HEK293 (cell line): ENCODE measurements at regions not wholly inside any gene's neighbourhood (a gene's known extent, or its start where the extent isn't known, plus 50 kb on each side); places are given as distances from the start of the nearest gene placed in this dataset.

Source experiments
- CTCF ChIA-PET: fragments of 350-600 bp; formaldehyde crosslinking; extraction: SDS; loops from one replicate; lab custom pipeline; 2021; ENCODE audit warnings: antibody characterized with exemption; lab: Yijun Ruan, JAX
- POLR2A ChIA-PET: fragments of 300-600 bp; formaldehyde crosslinking; extraction: SDS; loops from one replicate; lab custom pipeline; 2020; ENCODE audit warnings: antibody characterized with exemption, inconsistent platforms; lab: Yijun Ruan, JAX
- H3K27ac ChIP-seq: fragments of 200-500 bp; sonication (Bioruptor generic); 2 replicates; pipeline ENCODE4 v1.5.1; 2014; ENCODE audit warnings: low read depth, low read length, control low read depth, inconsistent platforms; ENCODE audit errors: extremely low read depth
- H3K36me3 ChIP-seq, 2 experiments: fragments of 200-500 bp in 1 of 2; sonication (Bioruptor generic) in 1 of 2; 1 replicate in 1 of 2; 2 replicates in 1 of 2; pipeline ENCODE4 v1.5.1; 2014 to 2017; ENCODE audit warnings: inconsistent platforms in 2 of 2, low read length in 2 of 2; ENCODE audit not compliant: control insufficient read depth in 2 of 2, insufficient read depth in 1 of 2
- H3K4me1 ChIP-seq: fragments of 200-500 bp; sonication (Bioruptor generic); 2 replicates; pipeline ENCODE4 v1.5.1; 2014; ENCODE audit warnings: mild to moderate bottlenecking, low read length, inconsistent platforms; ENCODE audit not compliant: control insufficient read depth, insufficient read depth
- H3K4me3 ChIP-seq: 2 replicates; pipeline ENCODE4 v1.5.1; 2011; ENCODE audit warnings: low read depth, mild to moderate bottlenecking, control low read depth, low read length, moderate library complexity
- H3K9me3 ChIP-seq: fragments of 200-500 bp; sonication (Bioruptor generic); 2 replicates; pipeline ENCODE4 v1.5.1; 2014; ENCODE audit warnings: low read depth, low read length, inconsistent platforms; ENCODE audit not compliant: control insufficient read depth, insufficient read depth
- BCL6B ChIP-seq: fragments of 450-650 bp; formaldehyde crosslinking; IDR thresholded peaks from 2 replicates; pipeline ENCODE4 v1.5.1; 2017; ENCODE audit warnings: missing biosample characterization, missing genetic modification characterization
- HOXA7 ChIP-seq: sonication (generic); formaldehyde crosslinking; IDR thresholded peaks from 2 replicates; pipeline ENCODE4 v1.8.1; 2022; ENCODE audit warnings: missing genetic modification reagents, borderline replicate concordance
- KLF16 ChIP-seq: fragments of 450-650 bp; formaldehyde crosslinking; IDR thresholded peaks from 2 replicates; pipeline ENCODE4 v1.5.1; 2017; ENCODE audit warnings: missing biosample characterization, missing genetic modification characterization
- PRDM2 ChIP-seq: fragments of 450-650 bp; formaldehyde crosslinking; IDR thresholded peaks from 2 replicates; pipeline ENCODE4 v1.5.1; 2016; ENCODE audit warnings: missing biosample characterization, missing genetic modification characterization, borderline replicate concordance
- REST ChIP-seq: fragments of 450-650 bp; formaldehyde crosslinking; IDR thresholded peaks from 2 replicates; pipeline ENCODE4 v1.5.1; 2016; ENCODE audit warnings: missing biosample characterization, missing genetic modification characterization
- SCRT2 ChIP-seq: fragments of 450-650 bp; formaldehyde crosslinking; IDR thresholded peaks from 2 replicates; pipeline ENCODE4 v1.5.1; 2016; ENCODE audit warnings: missing biosample characterization, missing genetic modification characterization
- ZBTB1 ChIP-seq: fragments of 450-650 bp; formaldehyde crosslinking; IDR thresholded peaks from 2 replicates; pipeline ENCODE4 v1.5.1; 2016; ENCODE audit warnings: missing biosample characterization, missing genetic modification characterization
- ZBTB20 ChIP-seq: fragments of 450-650 bp; formaldehyde crosslinking; IDR thresholded peaks from 2 replicates; pipeline ENCODE4 v1.5.1; 2016; ENCODE audit warnings: missing biosample characterization, missing genetic modification characterization
- ZNF121 ChIP-seq: fragments of 450-650 bp; formaldehyde crosslinking; IDR thresholded peaks from 2 replicates; pipeline ENCODE4 v1.5.1; 2016; ENCODE audit warnings: missing biosample characterization, missing genetic modification characterization
- ZNF140 ChIP-seq: fragments of 450-650 bp; formaldehyde crosslinking; IDR thresholded peaks from 2 replicates; pipeline ENCODE4 v1.5.1; 2016; ENCODE audit warnings: missing biosample characterization, missing genetic modification characterization
- ZNF202 ChIP-seq: fragments of 450-650 bp; formaldehyde crosslinking; IDR thresholded peaks from 2 replicates; pipeline ENCODE4 v1.5.1; 2016; ENCODE audit warnings: missing biosample characterization, missing genetic modification characterization, borderline replicate concordance
- ZNF239 ChIP-seq: fragments of 450-650 bp; formaldehyde crosslinking; IDR thresholded peaks from 2 replicates; pipeline ENCODE4 v1.5.1; 2016; ENCODE audit warnings: missing biosample characterization, missing genetic modification characterization
- ZNF362 ChIP-seq: fragments of 450-650 bp; formaldehyde crosslinking; IDR thresholded peaks from 2 replicates; pipeline ENCODE4 v1.5.1; 2016; ENCODE audit warnings: missing biosample characterization, missing genetic modification characterization
- ZNF366 ChIP-seq: fragments of 450-650 bp; formaldehyde crosslinking; conservative IDR thresholded peaks from 2 replicates; pipeline ENCODE4 v1.5.1; 2016; ENCODE audit warnings: missing biosample characterization, missing genetic modification characterization
- ZNF398 ChIP-seq: fragments of 450-650 bp; formaldehyde crosslinking; IDR thresholded peaks from 2 replicates; pipeline ENCODE4 v1.5.1; 2017; ENCODE audit warnings: missing biosample characterization, missing genetic modification characterization
- ZNF530 ChIP-seq: fragments of 450-650 bp; formaldehyde crosslinking; IDR thresholded peaks from 2 replicates; pipeline ENCODE4 v1.5.1; 2016; ENCODE audit warnings: low read depth, missing biosample characterization, missing genetic modification characterization
- ZNF549 ChIP-seq: fragments of 450-650 bp; IDR thresholded peaks from 2 replicates; pipeline ENCODE4 v1.5.1; 2018; ENCODE audit warnings: missing biosample characterization, missing genetic modification characterization, mild to moderate bottlenecking, inconsistent platforms, moderate library complexity
- ZNF571 ChIP-seq: fragments of 450-650 bp; formaldehyde crosslinking; IDR thresholded peaks from 2 replicates; pipeline ENCODE4 v1.5.0; 2017; ENCODE audit warnings: missing biosample characterization, missing genetic modification characterization
- ZNF600 ChIP-seq: fragments of 450-650 bp; formaldehyde crosslinking; IDR thresholded peaks from 2 replicates; pipeline ENCODE4 v1.5.1; 2016; ENCODE audit warnings: missing biosample characterization, missing genetic modification characterization
- ZNF624 ChIP-seq: fragments of 450-650 bp; formaldehyde crosslinking; IDR thresholded peaks from 2 replicates; pipeline ENCODE4 v1.5.1; 2017; ENCODE audit warnings: missing biosample characterization, missing genetic modification characterization
- ZNF629 ChIP-seq: fragments of 450-650 bp; formaldehyde crosslinking; IDR thresholded peaks from 2 replicates; pipeline ENCODE4 v1.5.1; 2017; ENCODE audit warnings: missing biosample characterization, missing genetic modification characterization
- ZSCAN5A ChIP-seq: fragments of 450-650 bp; formaldehyde crosslinking; IDR thresholded peaks from 2 replicates; pipeline ENCODE4 v1.5.1; 2016; ENCODE audit warnings: missing biosample characterization, missing genetic modification characterization

GRCh38 chr4:96264941-96265463, 425.1 kb downstream of the PDHA2 start (continued):
- TF ChIP-seq PRDM2 (tag by site-specific recombination), result no peak
- TF ChIP-seq HOXA7, result no peak
- no peak for TF ChIP-seq SCRT2 (tag by site-specific recombination)
- TF ChIP-seq ZNF571 (tag by site-specific recombination), result no peak
- no peak for TF ChIP-seq ZBTB20
- TF ChIP-seq ZNF624 (tag by site-specific recombination), result no peak
- TF ChIP-seq ZNF600 (tag by site-specific recombination), result no peak
- no peak for TF ChIP-seq KLF16 (tag by site-specific recombination)
- TF ChIP-seq ZNF549 (tag by site-specific recombination), result no peak
- TF ChIP-seq ZNF140, result no peak
- TF ChIP-seq ZNF629, result no peak
- TF ChIP-seq ZNF366 (tag by site-specific recombination), result no peak
- TF ChIP-seq, all 188 proteins: peak for 0

GRCh38 chr4:96293806-96294205, 453.9 kb downstream of the PDHA2 start:
- TF ChIP-seq BCL6B (tag by site-specific recombination) (no peak), ZNF398 (tag by site-specific recombination) (no peak), ZNF202 (tag by site-specific recombination) (no peak), ZSCAN5A (tag by site-specific recombination) (no peak), ZNF530 (tag by site-specific recombination) (no peak), REST (tag by site-specific recombination) (no peak), ZNF121 (tag by site-specific recombination) (no peak), ZBTB1 (tag by site-specific recombination) (no peak), ZNF362 (tag by site-specific recombination) (no peak), ZNF239 (tag by site-specific recombination) (no peak)
- ChIA-PET POLR2A (no interaction called here), CTCF (no interaction called here)
- H3K4me1 ChIP-seq, result no peaks in the 10 kb centered on the region
- H3K27ac ChIP-seq, result no peak overlapping the region
- no peaks in the 10 kb centered on the region for H3K36me3 ChIP-seq
- no peak overlapping the region for H3K4me3 ChIP-seq
- H3K9me3 ChIP-seq, result no peaks in the 10 kb centered on the region
